ENCODE measurements at regions not wholly inside any gene's neighbourhood (a gene's known extent, or its start where the extent isn't known, plus 50 kb on each side); places are given as distances from the start of the nearest gene placed in this dataset.

GRCh38 chr7:42997611-42998010, 65.4 kb downstream of the MRPL32 start:
- intact Hi-C loops (cut with DNase I): no loop called here
- H3K9me3 ChIP-seq: no peaks in the 10 kb centered on the region
- TF ChIP-seq CTCF (IDR thresholded peaks at IDR 0.05): no peak
- H3K4me1 ChIP-seq: no peaks in the 10 kb centered on the region
- no peaks in the 10 kb centered on the region for H3K36me3 ChIP-seq
- H3K27ac ChIP-seq: no peak overlapping the region
- no peaks in the 10 kb centered on the region for H3K27me3 ChIP-seq
- no peak overlapping the region for H3K4me3 ChIP-seq
- DNase-seq (ENCODE audit: low spot score in 2 of 2): no peak

- no peak for DNase-seq (ENCODE audit: low spot score in 2 of 2)
- TF ChIP-seq CTCF (IDR thresholded peaks at IDR 0.05): no peak
- no peaks in the 10 kb centered on the region for H3K36me3 ChIP-seq
- no peaks in the 10 kb centered on the region for H3K4me1 ChIP-seq
- no peak overlapping the region for H3K4me3 ChIP-seq
- no peak overlapping the region for H3K27ac ChIP-seq
- intact Hi-C loops (cut with DNase I): no loop called here
- no peaks in the 10 kb centered on the region for H3K9me3 ChIP-seq
- H3K27me3 ChIP-seq: no peaks in the 10 kb centered on the region
Measured at GRCh38 chr7:43004082-43004481, 71.9 kb downstream of the MRPL32 start.

- Histone ChIP-seq H3K9me3 (no peaks in the 10 kb centered on the region), H3K36me3 (no peaks in the 10 kb centered on the region), H3K4me1 (no peaks in the 10 kb centered on the region), H3K4me3 (no peak overlapping the region), H3K27me3 (no peaks in the 10 kb centered on the region), H3K27ac (no peak overlapping the region)
- intact Hi-C loops (cut with DNase I): no loop called here
- TF ChIP-seq CTCF (IDR thresholded peaks at IDR 0.05): no peak
- DNase-seq (ENCODE audit: low spot score in 2 of 2): no peak
Measured at GRCh38 chr7:43006008-43006407, 73.8 kb downstream of the MRPL32 start.

GRCh38 chr7:43010061-43010460, 77.9 kb downstream of the MRPL32 start:
- Histone ChIP-seq H3K9me3 (no peaks in the 10 kb centered on the region), H3K27ac (no peak overlapping the region), H3K27me3 (no peaks in the 10 kb centered on the region), H3K36me3 (no peaks in the 10 kb centered on the region), H3K4me3 (no peak overlapping the region), H3K4me1 (no peaks in the 10 kb centered on the region)
- no peak for TF ChIP-seq CTCF (IDR thresholded peaks at IDR 0.05)
- intact Hi-C loops (cut with DNase I): no loop called here
- DNase-seq (ENCODE audit: low spot score in 2 of 2): no peak

GRCh38 chr7:43011879-43012278, 79.7 kb downstream of the MRPL32 start:
- intact Hi-C loops (cut with DNase I): no loop called here
- DNase-seq (ENCODE audit: low spot score in 2 of 2): no peak
- Histone ChIP-seq H3K27me3 (no peaks in the 10 kb centered on the region), H3K4me3 (no peak overlapping the region), H3K9me3 (no peaks in the 10 kb centered on the region), H3K4me1 (no peaks in the 10 kb centered on the region), H3K27ac (no peak overlapping the region), H3K36me3 (no peaks in the 10 kb centered on the region)
- TF ChIP-seq CTCF (IDR thresholded peaks at IDR 0.05): no peak

- DNase-seq (ENCODE audit: low spot score in 2 of 2): no peak
Measured at GRCh38 chr7:43014406-43014805, 82.2 kb downstream of the MRPL32 start.

More at GRCh38 chr7:43014406-43014805, 82.2 kb downstream of the MRPL32 start:
- H3K36me3 ChIP-seq: no peaks in the 10 kb centered on the region
- no peaks in the 10 kb centered on the region for H3K27me3 ChIP-seq
- no peak overlapping the region for H3K4me3 ChIP-seq
- intact Hi-C loops (cut with DNase I): no loop called here
- TF ChIP-seq CTCF (IDR thresholded peaks at IDR 0.05): no peak
- no peak overlapping the region for H3K27ac ChIP-seq
- no peaks in the 10 kb centered on the region for H3K4me1 ChIP-seq
- H3K9me3 ChIP-seq: no peaks in the 10 kb centered on the region
